ENCODE measurements at regions not wholly inside any gene's neighbourhood (a gene's known extent, or its start where the extent isn't known, plus 50 kb on each side); places are given as distances from the start of the nearest gene placed in this dataset.
"Not testable (repeated sequence)": the region's sequence is repeated elsewhere in the genome, so short reads cannot be mapped to it uniquely, and the experiment has no call there.

DNA sequence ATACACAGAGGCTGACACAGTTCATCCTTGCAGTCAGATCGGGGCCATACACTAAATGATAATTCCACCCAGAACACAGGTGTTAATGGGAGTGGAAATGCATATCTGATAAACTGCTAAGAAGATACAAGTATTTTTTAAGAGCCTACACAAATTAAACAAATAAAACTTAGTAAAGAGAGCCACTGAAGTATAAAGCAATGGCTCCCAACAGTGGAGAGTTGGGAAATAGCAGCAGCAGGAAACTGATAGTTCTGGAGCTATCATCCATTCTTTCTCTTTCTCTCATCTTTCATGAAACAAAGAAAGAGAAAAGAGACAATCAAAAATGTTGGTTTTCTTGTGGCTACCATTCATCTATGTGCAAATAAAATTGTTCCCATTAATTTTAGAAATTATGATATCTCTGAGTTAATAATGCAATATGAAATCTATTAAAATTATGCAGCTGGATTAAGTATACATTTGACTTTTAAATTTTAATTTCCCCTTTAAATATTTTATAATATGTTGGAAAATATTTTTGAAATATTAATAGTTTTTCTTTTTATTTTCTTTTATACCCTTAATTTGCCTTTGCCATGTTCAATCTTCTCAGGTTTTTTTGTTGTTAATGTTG lies 120.8 kb downstream of the EMB start:
- Histone ChIP-seq H3K36me3 (ENCODE audit: low read depth) (no peaks in the 10 kb centered on the region), H3F3A (ENCODE audit: insufficient read depth) (no peaks in the 10 kb centered on the region), H3K4me1 (ENCODE audit: insufficient read depth) (no peaks in the 10 kb centered on the region), H4K20me1 (ENCODE audit: insufficient read depth) (no peaks in the 10 kb centered on the region), H3K4me2 (ENCODE audit: unreplicated experiment) (no peak overlapping the region), H3K27me3 (replicated peaks; ENCODE audit: insufficient read depth) (no peaks in the 10 kb centered on the region), H3K79me2 (ENCODE audit: insufficient read depth) (no peaks in the 10 kb centered on the region), H3K27ac (no peak overlapping the region), H3K4me3 (no peak overlapping the region), H3K9ac (no peak overlapping the region), H3K9me3 (ENCODE audit: low read depth) (no peaks in the 10 kb centered on the region), H2AFZ (no peak overlapping the region), H3K9me2 (ENCODE audit: insufficient read depth) (no peaks in the 10 kb centered on the region)
- in situ Hi-C loops (cut with MboI): no loop called here
- peak; percentile 19 for DNase-seq
- WGBS, 2 experiments (ENCODE audit: low coverage in 1 of 2, low lambda C conversion rate in 2 of 2, missing lambda C conversion rate in 2 of 2): 8 to 17% methylated on average over 1 of the region's 1 CpG
- no peak for TF ChIP-seq EZH2 (IDR thresholded peaks at IDR 0.05; ENCODE audit: insufficient read depth, poor library complexity, severe bottlenecking)

DNA sequence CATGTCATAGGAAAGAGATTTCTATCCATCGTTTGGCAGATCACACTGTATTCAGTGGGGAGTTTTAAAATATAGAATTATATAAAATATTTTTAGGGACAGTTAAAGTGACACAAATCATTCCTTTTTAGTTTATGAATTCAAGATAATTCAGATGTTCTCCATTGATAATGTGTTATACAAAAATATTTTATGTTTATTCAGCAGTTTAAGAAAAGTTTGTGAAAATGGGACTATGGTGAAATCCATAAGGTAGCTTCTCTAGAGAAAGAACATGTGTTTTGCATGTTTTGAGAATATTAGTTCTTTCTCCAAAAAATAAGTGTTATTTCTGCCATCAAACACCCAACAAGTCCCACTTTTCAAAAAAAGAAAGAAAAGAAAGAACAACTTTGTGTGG lies 122.9 kb downstream of the EMB start:
- no peak overlapping the region for H3K4me3 ChIP-seq
- H3F3A ChIP-seq (ENCODE audit: insufficient read depth): no peaks in the 10 kb centered on the region
- WGBS, 2 experiments (ENCODE audit: low coverage in 1 of 2, low lambda C conversion rate in 2 of 2, missing lambda C conversion rate in 2 of 2): 13 to 14% methylated on average over 1 of the region's 1 CpG
- H3K9ac ChIP-seq: no peak overlapping the region
- no peak for DNase-seq
- in situ Hi-C loops (cut with MboI): no loop called here
- no peaks in the 10 kb centered on the region for H3K9me3 ChIP-seq (ENCODE audit: low read depth)
- H3K4me2 ChIP-seq (ENCODE audit: unreplicated experiment): no peak overlapping the region
- no peak overlapping the region for H2AFZ ChIP-seq
- H3K27me3 ChIP-seq (replicated peaks; ENCODE audit: insufficient read depth): no peaks in the 10 kb centered on the region
- no peaks in the 10 kb centered on the region for H3K4me1 ChIP-seq (ENCODE audit: insufficient read depth)
- H3K79me2 ChIP-seq (ENCODE audit: insufficient read depth): no peaks in the 10 kb centered on the region
- H4K20me1 ChIP-seq (ENCODE audit: insufficient read depth): no peaks in the 10 kb centered on the region
- no peak overlapping the region for H3K27ac ChIP-seq
- TF ChIP-seq EZH2 (IDR thresholded peaks at IDR 0.05; ENCODE audit: insufficient read depth, poor library complexity, severe bottlenecking): no peak
- TF ChIP-seq EZH2phosphoT487 (IDR thresholded peaks at IDR 0.05; ENCODE audit: insufficient read depth, low read depth): no peak
- H3K9me2 ChIP-seq (ENCODE audit: insufficient read depth): no peaks in the 10 kb centered on the region
- no peaks in the 10 kb centered on the region for H3K36me3 ChIP-seq (ENCODE audit: low read depth)

DNA sequence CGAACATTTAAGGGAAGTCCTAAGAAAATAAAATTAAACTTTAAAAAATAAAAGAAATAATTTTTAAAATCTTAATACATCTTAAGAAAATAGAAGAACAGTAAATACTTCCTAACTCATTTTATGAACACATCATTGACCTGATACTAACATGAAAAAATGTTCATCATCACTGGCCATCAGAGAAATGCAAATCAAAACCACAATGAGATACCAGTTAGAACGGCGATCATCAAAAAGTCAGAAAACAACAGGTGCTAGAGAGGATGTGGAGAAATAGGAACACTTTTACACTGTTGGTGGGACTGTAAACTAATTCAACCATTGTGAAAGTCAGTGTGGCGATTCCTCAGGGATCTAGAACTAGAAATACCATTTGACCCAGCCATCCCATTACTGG lies 134.6 kb downstream of the EMB start:
- H3K27ac ChIP-seq; H3K27me3 ChIP-seq (replicated peaks; ENCODE audit: insufficient read depth); H3K4me1 ChIP-seq (ENCODE audit: insufficient read depth); in situ Hi-C loops (cut with MboI); H3F3A ChIP-seq (ENCODE audit: insufficient read depth); H4K20me1 ChIP-seq (ENCODE audit: insufficient read depth); H3K9me2 ChIP-seq (ENCODE audit: insufficient read depth); H3K9me3 ChIP-seq (ENCODE audit: low read depth); H3K36me3 ChIP-seq (ENCODE audit: low read depth); H3K4me2 ChIP-seq (ENCODE audit: unreplicated experiment); DNase-seq; H3K9ac ChIP-seq; H2AFZ ChIP-seq; H3K4me3 ChIP-seq; H3K79me2 ChIP-seq (ENCODE audit: insufficient read depth): not testable (repeated sequence)
- WGBS, 2 experiments (ENCODE audit: low coverage in 1 of 2, low lambda C conversion rate in 2 of 2, missing lambda C conversion rate in 2 of 2): 48 to 49% methylated on average over 4 of the region's 4 CpGs

GRCh38 chr5:50302815-50303490 lies 138.1 kb downstream of the EMB start:
- no peak for TF ChIP-seq EZH2 (IDR thresholded peaks at IDR 0.05; ENCODE audit: insufficient read depth, poor library complexity, severe bottlenecking)
- TF ChIP-seq EZH2phosphoT487 (IDR thresholded peaks at IDR 0.05; ENCODE audit: insufficient read depth, low read depth): no peak
- WGBS, 2 experiments (ENCODE audit: low coverage in 1 of 2, low lambda C conversion rate in 2 of 2, missing lambda C conversion rate in 2 of 2): 34 to 43% methylated on average over 3 of the region's 3 CpGs
- Histone ChIP-seq H3K9me3 (ENCODE audit: low read depth) (no peaks in the 10 kb centered on the region), H4K20me1 (ENCODE audit: insufficient read depth) (no peaks in the 10 kb centered on the region), H3K27ac (no peak overlapping the region), H2AFZ (no peak overlapping the region), H3K9ac (no peak overlapping the region), H3K36me3 (ENCODE audit: low read depth) (peaks cover 4% of the 10 kb centered on the region; the same call in 1 of the 2 replicates), H3K4me2 (ENCODE audit: unreplicated experiment) (no peak overlapping the region), H3K4me3 (no peak overlapping the region), H3K4me1 (ENCODE audit: insufficient read depth) (no peaks in the 10 kb centered on the region), H3K27me3 (replicated peaks; ENCODE audit: insufficient read depth) (no peaks in the 10 kb centered on the region), H3K9me2 (ENCODE audit: insufficient read depth) (no peaks in the 10 kb centered on the region), H3F3A (ENCODE audit: insufficient read depth) (no peaks in the 10 kb centered on the region), H3K79me2 (ENCODE audit: insufficient read depth) (no peaks in the 10 kb centered on the region)
- in situ Hi-C loops (cut with MboI): no loop called here
- peak; percentile 51 for DNase-seq

All from GM23248 (cell line).